ENCODE measurements at regions not wholly inside any gene's neighbourhood (a gene's known extent, or its start where the extent isn't known, plus 50 kb on each side); places are given as distances from the start of the nearest gene placed in this dataset.

- no peak for TF ChIP-seq SUZ12 (IDR thresholded peaks at IDR 0.05; ENCODE audit: low read depth, low read length)
- no peak for TF ChIP-seq NFKB2 (CRISPR knock-in tag; IDR thresholded peaks at IDR 0.05; ENCODE audit: borderline replicate concordance)
- no peak for TF ChIP-seq HDAC6 (IDR thresholded peaks at IDR 0.05; ENCODE audit: low read depth, low read length)
- TF ChIP-seq GPBP1L1 (CRISPR knock-in tag; IDR thresholded peaks at IDR 0.05) = no peak
- no peak for TF ChIP-seq E2F5 (CRISPR knock-in tag; conservative IDR thresholded peaks at IDR 0.05)
- no peak for TF ChIP-seq POLR2AphosphoS5 (IDR thresholded peaks at IDR 0.05; ENCODE audit: low read depth, low read length)
- no peak for TF ChIP-seq ZFP37 (CRISPR knock-in tag; IDR thresholded peaks at IDR 0.05; ENCODE audit: borderline replicate concordance)
These were observed 708.6 kb upstream of the KLHL1 start for GRCh38 chr13:70816853-70817252.
